C4-2B (cell line): ENCODE measurements at regions not wholly inside any gene's neighbourhood (a gene's known extent, or its start where the extent isn't known, plus 50 kb on each side); places are given as distances from the start of the nearest gene placed in this dataset.

Experiments used
- H3K27ac ChIP-seq: fragments of 450-650 bp; 2 replicates; pipeline ENCODE4 v1.5.1; 2017
- ZFX ChIP-seq: fragments of 450-650 bp; IDR thresholded peaks from 2 replicates; pipeline ENCODE4 v1.6.1; 2017
- TF ChIP-seq, protein P1 (sequence below): fragments of 450-650 bp; conservative IDR thresholded peaks from 2 replicates; pipeline ENCODE4 v1.5.1; 2017; ENCODE audit warnings: mild to moderate bottlenecking

DNA sequence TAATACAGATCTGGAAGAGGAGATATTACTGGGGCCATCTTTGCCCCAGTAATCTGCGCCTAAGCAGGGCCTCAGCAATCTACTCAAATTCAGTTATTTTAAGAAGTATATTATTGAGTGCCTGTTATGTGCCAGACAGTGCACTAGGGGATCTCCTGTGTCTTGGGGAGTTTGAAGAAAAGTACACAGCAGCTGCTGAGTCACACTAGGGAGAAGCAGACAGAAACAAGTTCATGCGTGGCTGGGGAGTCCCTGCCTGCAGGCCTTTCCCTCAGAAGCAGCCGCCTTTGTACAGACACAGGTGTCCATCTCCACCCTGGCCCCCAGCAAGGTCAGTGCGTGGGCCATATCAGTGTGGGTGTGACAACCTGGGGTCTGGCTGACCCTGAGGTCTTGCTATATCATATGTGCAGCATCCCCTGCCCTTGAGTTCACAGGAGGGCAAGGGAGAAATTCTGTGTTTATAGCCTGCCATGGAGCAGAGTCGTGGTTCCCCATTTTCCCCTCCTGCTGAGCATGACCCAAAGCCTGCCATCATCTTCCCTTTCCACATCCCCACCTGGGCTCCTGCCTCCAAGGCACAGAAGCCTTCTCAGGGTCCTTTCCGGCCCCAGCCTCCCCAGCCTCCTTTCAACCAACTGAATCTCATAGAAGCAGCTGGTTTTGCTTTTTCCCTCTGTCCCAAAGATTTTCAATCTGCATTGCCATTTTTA is 229.9 kb upstream of the SDK2 start:
- TF ChIP-seq ZFX: no peak
- TF ChIP-seq, protein P1, sequence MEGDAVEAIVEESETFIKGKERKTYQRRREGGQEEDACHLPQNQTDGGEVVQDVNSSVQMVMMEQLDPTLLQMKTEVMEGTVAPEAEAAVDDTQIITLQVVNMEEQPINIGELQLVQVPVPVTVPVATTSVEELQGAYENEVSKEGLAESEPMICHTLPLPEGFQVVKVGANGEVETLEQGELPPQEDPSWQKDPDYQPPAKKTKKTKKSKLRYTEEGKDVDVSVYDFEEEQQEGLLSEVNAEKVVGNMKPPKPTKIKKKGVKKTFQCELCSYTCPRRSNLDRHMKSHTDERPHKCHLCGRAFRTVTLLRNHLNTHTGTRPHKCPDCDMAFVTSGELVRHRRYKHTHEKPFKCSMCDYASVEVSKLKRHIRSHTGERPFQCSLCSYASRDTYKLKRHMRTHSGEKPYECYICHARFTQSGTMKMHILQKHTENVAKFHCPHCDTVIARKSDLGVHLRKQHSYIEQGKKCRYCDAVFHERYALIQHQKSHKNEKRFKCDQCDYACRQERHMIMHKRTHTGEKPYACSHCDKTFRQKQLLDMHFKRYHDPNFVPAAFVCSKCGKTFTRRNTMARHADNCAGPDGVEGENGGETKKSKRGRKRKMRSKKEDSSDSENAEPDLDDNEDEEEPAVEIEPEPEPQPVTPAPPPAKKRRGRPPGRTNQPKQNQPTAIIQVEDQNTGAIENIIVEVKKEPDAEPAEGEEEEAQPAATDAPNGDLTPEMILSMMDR: no peak
- no peak overlapping the region for H3K27ac ChIP-seq

DNA sequence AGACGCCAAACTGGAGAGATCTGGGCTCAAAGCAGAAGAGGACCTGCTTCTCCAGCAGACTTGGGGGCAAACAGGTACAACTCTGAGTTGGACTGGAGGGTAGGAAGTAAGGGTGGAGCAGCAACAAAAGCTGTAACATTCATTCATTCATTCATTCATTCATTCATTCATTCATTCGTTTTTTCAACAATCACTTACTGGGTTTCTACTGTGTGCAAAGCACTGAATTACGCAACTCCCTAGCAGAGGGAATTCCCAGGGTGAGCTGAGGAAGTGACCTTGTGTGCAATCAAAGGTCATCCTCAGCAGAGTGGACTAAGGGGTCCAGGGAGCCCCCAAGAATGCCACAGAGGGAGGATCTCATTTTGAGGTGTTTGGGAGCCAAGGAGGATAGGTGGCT is 231.1 kb upstream of the SDK2 start:
- TF ChIP-seq, protein P1: no peak
- no peak for TF ChIP-seq ZFX
- no peak overlapping the region for H3K27ac ChIP-seq

GRCh38 chr17:73877962-73878361 is 233.7 kb upstream of the SDK2 start:
- TF ChIP-seq ZFX: no peak
- TF ChIP-seq, protein P1: no peak
- H3K27ac ChIP-seq: no peak overlapping the region

DNA sequence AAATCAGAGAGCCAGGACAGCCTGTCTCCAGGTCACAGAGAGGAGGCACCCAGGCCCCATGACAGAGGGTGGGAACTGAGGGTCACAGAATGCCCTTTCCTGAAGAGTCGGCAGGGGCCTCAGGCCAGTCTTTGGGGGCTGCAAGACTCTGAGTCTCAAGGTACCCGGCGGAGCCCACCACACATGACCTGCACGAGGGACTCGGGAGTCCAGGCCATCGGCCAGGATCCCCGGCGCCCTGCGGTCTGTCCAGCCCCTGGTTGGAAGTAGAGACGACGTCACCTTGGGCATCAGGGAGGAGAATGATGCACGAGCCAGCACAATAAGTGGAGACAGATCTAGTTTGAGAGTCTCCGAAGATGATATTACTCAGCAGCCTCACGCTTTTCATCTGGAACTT is 234.7 kb upstream of the SDK2 start:
- TF ChIP-seq, protein P1: no peak
- no peak for TF ChIP-seq ZFX
- H3K27ac ChIP-seq: no peak overlapping the region

GRCh38 chr17:73879987-73880386 is 235.7 kb upstream of the SDK2 start:
- TF ChIP-seq ZFX: no peak
- TF ChIP-seq, protein P1: no peak
- no peak overlapping the region for H3K27ac ChIP-seq

GRCh38 chr17:73882590-73882989 is 238.3 kb upstream of the SDK2 start:
- TF ChIP-seq ZFX: no peak
- TF ChIP-seq, protein P1: no peak
- H3K27ac ChIP-seq: no peak overlapping the region

GRCh38 chr17:73883175-73883574 is 238.9 kb upstream of the SDK2 start:
- TF ChIP-seq ZFX: no peak
- TF ChIP-seq, protein P1: no peak
- no peak overlapping the region for H3K27ac ChIP-seq
